Lung (tissue), 11 donors: ENCODE measurements at regions not wholly inside any gene's neighbourhood (a gene's known extent, or its start where the extent isn't known, plus 50 kb on each side); places are given as distances from the start of the nearest gene placed in this dataset.

Source experiments
- ATAC-seq: fragments of 200-7000 bp; cut with Tn5 transposase; one replicate; pipeline ENCODE4 v1.9.1; 2020; ENCODE audit warnings: moderate number of reproducible peaks; ENCODE audit not compliant: insufficient read depth, low FRiP score
- DNase-seq, 3 donors: peaks; one replicate each; pipeline ENCODE4 v3.0.0-alpha.2; 2013 to 2017
- H3K27ac ChIP-seq, 2 donors: one replicate each; pipeline ENCODE4 v1.5.1; 2013; ENCODE audit warnings: mild to moderate bottlenecking in 2 of 2, moderate library complexity in 2 of 2, control low read depth in 1 of 2, inconsistent platforms in 1 of 2, low read depth in 1 of 2, low read length in 1 of 2
- H3K27me3 ChIP-seq, 3 donors: one replicate each; pipeline ENCODE4 v1.5.1; 2013; ENCODE audit warnings: low read length in 2 of 3; ENCODE audit not compliant: control insufficient read depth in 3 of 3, insufficient read depth in 3 of 3
- H3K36me3 ChIP-seq, 4 donors: one replicate each; pipeline ENCODE4 v1.5.1; 2013; ENCODE audit warnings: low read length in 4 of 4, mild to moderate bottlenecking in 1 of 4, moderate library complexity in 1 of 4; ENCODE audit not compliant: control insufficient read depth in 4 of 4, insufficient read depth in 4 of 4
- H3K4me1 ChIP-seq, 5 donors: one replicate each; pipeline ENCODE4 v1.5.1; 2013; ENCODE audit warnings: low read length in 5 of 5, mild to moderate bottlenecking in 2 of 5, moderate library complexity in 1 of 5; ENCODE audit not compliant: control insufficient read depth in 5 of 5, insufficient read depth in 5 of 5
- H3K4me3 ChIP-seq: one replicate; pipeline ENCODE4 v1.5.1; 2013; ENCODE audit warnings: mild to moderate bottlenecking, control low read depth, moderate library complexity
- H3K9ac ChIP-seq, 2 donors: one replicate each; pipeline ENCODE4 v1.5.1; 2013; ENCODE audit warnings: low read length in 2 of 2, control low read depth in 1 of 2; ENCODE audit not compliant: insufficient read depth in 1 of 2
- H3K9me3 ChIP-seq, 4 donors: one replicate each; pipeline ENCODE4 v1.5.1; 2013; ENCODE audit warnings: low read length in 3 of 4, mild to moderate bottlenecking in 1 of 4, moderate library complexity in 1 of 4; ENCODE audit not compliant: control insufficient read depth in 4 of 4, insufficient read depth in 3 of 4
- WGBS, 2 donors: extraction: QIAGEN DNeasy Blood & Tissue Kit; methylation state at CpG; one replicate each; pipeline ENCODE4 v1.1.7; 2013; 5-methylcytosine and 5-hydroxymethylcytosine counted together
- TF ChIP-seq, protein P1 (sequence below): IDR thresholded peaks from 2 replicates; pipeline ENCODE4 v1.5.1; 2012; ENCODE audit warnings: mild to moderate bottlenecking; ENCODE audit errors: control extremely low read depth, extremely low read depth
- donor health status: control.
- donor health status: control.
- donor health status: Bipolar disorder and iron deficiency.
- donor health status: healthy.
- donor health status: DM: yes; HTN: yes; CAD: no.

DNA sequence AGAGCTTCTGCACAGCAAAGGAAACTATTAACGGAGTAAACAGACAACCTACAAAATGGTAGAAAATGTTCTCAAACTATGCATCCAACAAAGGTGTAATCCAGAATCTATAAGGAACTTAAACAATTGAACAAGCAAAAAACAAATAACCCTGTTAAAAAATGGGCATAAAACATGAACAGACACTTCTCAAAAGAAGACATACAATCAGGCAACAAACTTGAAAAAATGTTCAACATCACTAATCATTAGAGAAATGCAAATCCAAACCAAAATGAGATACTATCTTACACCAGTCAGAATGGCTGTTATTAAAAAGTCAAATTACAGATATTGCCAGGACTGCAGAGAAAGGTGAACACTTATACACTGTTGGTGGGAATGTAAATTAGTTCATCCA, 309.6 kb upstream of the KLF3 start:
- Histone ChIP-seq H3K27ac (no peak overlapping the region), H3K27me3 (no peaks in the 10 kb centered on the region), H3K9me3 (peaks cover 0 to 3% (median 2%) of the 10 kb centered on the region in 4 donors), H3K4me1 (no peaks in the 10 kb centered on the region), H3K36me3 (no peaks in the 10 kb centered on the region), H3K9ac (no peak overlapping the region), H3K4me3 (no peak overlapping the region)
- TF ChIP-seq, protein P1, sequence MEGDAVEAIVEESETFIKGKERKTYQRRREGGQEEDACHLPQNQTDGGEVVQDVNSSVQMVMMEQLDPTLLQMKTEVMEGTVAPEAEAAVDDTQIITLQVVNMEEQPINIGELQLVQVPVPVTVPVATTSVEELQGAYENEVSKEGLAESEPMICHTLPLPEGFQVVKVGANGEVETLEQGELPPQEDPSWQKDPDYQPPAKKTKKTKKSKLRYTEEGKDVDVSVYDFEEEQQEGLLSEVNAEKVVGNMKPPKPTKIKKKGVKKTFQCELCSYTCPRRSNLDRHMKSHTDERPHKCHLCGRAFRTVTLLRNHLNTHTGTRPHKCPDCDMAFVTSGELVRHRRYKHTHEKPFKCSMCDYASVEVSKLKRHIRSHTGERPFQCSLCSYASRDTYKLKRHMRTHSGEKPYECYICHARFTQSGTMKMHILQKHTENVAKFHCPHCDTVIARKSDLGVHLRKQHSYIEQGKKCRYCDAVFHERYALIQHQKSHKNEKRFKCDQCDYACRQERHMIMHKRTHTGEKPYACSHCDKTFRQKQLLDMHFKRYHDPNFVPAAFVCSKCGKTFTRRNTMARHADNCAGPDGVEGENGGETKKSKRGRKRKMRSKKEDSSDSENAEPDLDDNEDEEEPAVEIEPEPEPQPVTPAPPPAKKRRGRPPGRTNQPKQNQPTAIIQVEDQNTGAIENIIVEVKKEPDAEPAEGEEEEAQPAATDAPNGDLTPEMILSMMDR: no peak
- no peak for DNase-seq
- 98 to 100% methylated on average over 1 of the region's 1 CpG for WGBS, 2 donors
- ATAC-seq: no peak

DNA sequence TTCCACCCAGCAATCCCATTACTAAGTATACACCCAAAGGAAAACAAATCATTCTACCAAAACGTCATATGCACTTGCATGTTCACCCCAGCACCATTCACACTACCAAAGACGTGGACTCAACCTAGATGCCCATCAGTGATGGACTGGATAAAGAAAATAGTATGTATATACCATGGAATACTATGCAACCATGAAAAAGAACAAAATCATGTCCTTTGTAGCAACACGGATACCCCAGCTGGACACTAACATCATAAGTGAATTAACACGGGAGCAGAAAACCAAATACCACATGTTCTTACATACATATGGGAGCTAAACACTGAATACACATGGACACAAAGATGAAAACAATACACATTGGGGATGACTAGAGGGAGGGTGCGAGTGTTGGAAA, 309.1 kb upstream of the KLF3 start:
- DNase-seq: no peak
- H3K9ac ChIP-seq: no peak overlapping the region
- no peak overlapping the region for H3K4me3 ChIP-seq
- no peak for ATAC-seq
- WGBS, 2 donors: 95 to 97% methylated on average over 5 of the region's 5 CpGs
- TF ChIP-seq, protein P1: no peak
- H3K9me3 ChIP-seq: peaks cover 0 to 3% (median 2%) of the 10 kb centered on the region in 4 donors
- H3K36me3 ChIP-seq: no peaks in the 10 kb centered on the region
- H3K27ac ChIP-seq: no peak overlapping the region
- H3K27me3 ChIP-seq: no peaks in the 10 kb centered on the region
- peaks cover 0 to 4% (median 0%) of the 10 kb centered on the region in 5 donors for H3K4me1 ChIP-seq

DNA sequence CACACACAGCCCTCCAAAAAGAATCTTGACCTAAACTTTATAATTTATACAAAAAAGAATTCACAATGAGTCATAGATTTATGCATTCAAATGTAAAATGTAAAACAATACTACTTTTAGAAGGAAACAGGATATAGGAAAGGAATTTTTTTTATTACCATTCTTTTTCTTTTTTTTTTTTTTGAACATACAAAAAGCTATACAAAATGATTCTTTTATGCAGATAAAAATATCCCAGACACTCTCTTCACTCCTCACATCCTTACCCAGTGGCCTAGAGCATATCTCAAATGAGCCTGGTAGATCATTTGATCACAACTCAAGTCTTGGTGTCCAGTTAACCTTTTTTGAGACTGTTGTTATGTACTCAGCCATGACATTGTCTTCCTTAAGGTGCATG, 307.3 kb upstream of the KLF3 start:
- no peak overlapping the region for H3K27ac ChIP-seq
- DNase-seq: no peak
- ATAC-seq: no peak
- no peak overlapping the region for H3K4me3 ChIP-seq
- no peaks in the 10 kb centered on the region for H3K27me3 ChIP-seq
- peaks cover 0 to 14% (median 0%) of the 10 kb centered on the region in 5 donors for H3K4me1 ChIP-seq
- H3K9me3 ChIP-seq: peaks cover 0 to 3% (median 0%) of the 10 kb centered on the region in 4 donors
- H3K36me3 ChIP-seq: no peaks in the 10 kb centered on the region
- TF ChIP-seq, protein P1: no peak
- no peak overlapping the region for H3K9ac ChIP-seq

DNA sequence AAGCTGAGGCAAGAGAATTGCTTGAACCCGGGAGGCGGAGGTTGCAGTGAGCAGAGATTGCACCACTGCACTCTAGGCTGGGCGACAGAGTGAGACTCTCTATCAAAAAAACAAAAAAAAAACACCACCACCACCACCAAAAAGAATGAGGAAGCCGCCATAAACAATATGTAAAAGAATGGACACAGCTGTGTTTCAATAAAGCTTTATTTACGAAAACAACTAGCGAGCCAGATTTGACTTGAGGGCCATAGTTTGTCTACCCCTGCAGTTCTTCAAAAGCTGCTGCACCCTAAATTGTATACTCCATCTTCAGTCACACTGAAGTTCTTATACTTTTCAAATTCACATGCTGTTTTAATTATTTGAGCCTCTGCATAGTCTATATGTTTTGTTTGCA, 306.5 kb upstream of the KLF3 start:
- Histone ChIP-seq H3K4me1 (peaks cover 0 to 14% (median 0%) of the 10 kb centered on the region in 5 donors), H3K9me3 (peaks cover 0 to 3% (median 0%) of the 10 kb centered on the region in 4 donors), H3K9ac (no peak overlapping the region), H3K36me3 (no peaks in the 10 kb centered on the region), H3K27me3 (no peaks in the 10 kb centered on the region), H3K4me3 (no peak overlapping the region), H3K27ac (no peak overlapping the region)
- WGBS, 2 donors: 97% methylated on average over 6 of the region's 6 CpGs
- TF ChIP-seq, protein P1: no peak
- ATAC-seq (no peak), DNase-seq (no peak)
